Dermis microvascular lymphatic vessel endothelial cell (primary cell): ENCODE measurements at regions not wholly inside any gene's neighbourhood (a gene's known extent, or its start where the extent isn't known, plus 50 kb on each side); places are given as distances from the start of the nearest gene placed in this dataset.

Experiments used
- DNase-seq, 2 donors: peaks; one replicate each; pipeline versions ENCODE4 v3.0.0 to v3.0.0-alpha.2; 2010; ENCODE audit warnings: low read depth in 2 of 2

DNA sequence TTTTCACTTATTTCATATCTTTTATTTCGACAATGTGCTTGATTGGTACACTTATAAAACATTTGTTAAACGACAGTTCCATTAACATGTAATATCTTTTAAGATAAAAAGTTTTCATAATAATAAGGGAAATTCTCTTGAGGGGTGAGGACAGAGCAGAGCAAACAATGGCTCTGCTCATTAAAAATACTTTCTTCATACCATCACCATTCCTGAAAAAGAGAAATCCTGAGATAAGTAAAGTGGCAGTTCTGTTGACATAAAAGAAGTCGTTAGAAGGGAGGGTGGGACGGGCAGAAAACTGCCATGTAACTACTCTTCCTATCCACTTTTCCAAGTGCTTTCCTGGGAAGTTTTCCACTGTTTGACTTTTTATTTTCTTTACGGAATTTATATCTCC lies 193.6 kb upstream of the CEP162 start:
- DNase-seq = no peak

DNA sequence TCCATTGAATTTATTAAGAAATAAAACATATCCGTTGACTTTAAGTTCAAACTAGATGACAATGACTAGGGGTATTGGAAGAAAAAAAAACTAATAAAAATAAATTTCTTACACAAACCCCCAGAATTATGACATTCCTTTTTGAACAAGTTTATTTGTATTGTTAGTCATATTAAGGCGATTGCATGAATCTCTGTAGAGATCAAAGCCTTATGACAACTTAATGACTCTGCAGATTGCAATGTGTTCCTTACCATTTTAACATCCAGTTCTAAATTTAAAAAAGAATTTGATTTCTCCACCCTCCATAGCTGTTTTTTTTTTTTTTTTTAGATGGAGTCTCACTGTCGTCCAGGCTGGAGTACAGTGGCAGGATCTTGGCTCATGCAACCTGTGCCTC lies 189.8 kb upstream of the CEP162 start:
- DNase-seq = no peak

DNA sequence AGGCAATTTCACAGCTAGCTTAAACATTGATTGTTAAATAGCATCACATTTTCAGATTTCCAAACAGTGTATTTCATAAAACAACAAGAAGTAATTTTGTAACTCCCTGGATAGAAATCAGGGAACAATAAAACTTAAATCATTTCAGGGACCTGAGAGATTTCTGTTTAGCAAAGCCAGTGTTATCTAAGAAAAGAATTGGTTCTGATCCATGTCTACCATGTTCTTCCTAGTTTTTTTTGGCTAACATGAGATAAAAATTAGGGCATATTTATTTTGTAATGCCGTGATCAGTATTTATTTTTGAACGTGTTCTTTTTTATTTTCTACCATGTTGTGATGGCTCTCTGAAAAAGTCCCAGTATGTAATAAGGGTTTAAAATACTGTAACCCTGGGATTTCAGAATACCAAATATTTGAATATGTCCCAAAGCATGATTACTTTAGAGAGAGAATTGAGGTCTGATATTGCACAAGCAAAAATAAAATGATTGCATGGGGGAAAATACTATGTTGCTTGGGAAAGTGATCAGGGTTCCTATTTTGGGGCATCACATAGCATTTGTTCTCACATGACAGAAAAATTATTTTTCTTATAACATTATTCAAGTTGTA lies 188.7 kb upstream of the CEP162 start:
- no peak for DNase-seq

DNA sequence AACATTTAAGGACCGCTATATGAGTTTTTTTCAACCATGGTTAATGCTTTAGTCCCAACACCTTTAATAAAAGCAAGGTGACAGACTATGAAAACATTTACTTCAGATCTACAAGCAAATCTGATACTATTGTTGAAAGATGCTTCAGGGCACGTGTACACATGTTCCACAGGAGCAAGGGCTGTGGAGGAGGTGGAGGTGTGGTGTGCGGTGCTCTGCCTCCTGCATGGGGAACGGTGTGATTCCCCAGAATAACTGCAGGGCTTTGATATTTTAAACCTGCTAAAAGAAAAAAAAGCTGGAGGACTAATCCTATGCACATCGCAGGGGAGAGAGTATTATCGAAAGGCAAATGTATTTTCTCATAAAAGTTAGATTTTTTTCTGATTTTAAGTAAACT lies 188.1 kb upstream of the CEP162 start:
- DNase-seq = no peak

DNA sequence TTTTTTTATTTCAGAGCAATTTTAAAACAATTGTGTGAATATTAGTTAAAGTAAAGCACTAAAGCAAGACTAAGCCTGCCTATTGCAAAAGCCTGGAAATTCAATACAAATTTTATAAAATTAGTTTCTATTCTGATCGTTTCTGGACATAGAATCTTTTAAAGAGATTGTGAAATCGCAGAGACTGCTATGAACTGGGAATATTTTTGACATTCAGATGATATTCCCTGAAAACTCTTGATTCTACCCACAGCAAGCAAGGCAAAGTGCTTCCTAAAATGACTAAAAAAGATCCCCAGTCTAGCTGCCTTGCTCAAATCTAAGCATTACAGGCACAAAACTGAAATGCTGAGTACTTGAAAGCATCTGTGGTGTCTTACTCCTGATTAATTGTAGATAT lies 187.6 kb upstream of the CEP162 start:
- DNase-seq = no peak

DNA sequence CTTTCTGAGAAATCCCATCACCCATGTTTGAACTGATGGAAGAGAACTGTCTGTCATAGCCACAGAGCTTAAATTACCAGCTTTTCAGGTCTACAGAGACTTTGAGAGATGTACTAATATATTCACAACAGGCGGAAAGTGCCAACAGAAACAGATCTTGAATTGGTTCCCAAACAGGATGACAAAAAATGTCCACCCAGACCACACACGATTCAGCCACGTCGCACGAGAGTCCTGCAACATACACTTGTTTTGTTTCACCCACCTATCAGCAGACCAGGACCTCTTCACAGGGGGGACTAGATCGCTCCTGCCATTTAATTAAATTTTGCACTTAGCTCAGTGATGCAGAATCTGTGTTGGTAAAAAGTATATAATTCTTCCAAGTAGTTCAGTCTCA lies 187.1 kb upstream of the CEP162 start:
- no peak for DNase-seq

DNA sequence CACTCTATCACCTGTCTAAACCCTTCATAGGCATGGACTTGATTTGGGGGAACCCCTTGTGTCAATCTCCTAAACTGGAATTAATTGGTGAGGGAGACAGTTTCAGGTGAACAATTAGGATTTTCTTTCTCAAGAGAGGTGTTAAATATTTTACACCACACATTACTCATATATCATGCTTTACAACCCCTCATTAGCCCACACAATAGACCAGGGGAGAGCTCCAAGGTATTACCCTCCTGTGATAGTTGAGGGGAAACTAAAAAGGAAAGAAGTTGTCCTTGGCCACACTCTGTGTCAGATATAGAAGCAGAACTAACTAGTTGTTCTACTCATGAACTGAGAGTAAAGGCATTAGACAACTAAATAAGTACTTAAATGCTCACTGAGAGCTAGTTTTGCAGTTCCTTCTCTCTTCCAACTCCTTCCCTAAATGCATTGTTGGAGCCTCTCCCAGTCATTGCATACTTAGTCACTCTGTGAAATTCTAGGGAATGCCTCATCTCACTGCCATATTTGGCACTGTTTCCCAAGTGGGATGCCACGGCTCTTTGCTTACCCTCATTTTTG lies 183.7 kb upstream of the CEP162 start:
- no peak for DNase-seq

DNA sequence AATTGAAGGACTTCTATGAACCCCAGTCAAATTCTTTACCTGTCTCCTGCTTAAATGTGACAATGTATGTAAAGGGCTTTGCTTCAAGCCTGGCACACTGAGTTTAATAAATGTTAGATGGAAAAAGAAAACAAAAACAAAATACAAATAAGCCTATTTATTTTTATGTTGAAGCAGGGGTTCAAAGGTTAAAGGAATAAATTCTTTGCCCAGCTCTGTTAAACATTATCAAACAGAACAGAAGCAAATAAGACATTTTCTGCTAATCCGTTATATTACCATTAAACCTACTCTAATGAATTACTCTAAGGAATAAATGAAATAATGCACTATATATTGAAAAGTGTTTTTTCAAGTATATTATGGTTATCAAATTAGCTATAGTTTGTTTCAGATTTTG lies 182.5 kb upstream of the CEP162 start:
- no peak for DNase-seq

DNA sequence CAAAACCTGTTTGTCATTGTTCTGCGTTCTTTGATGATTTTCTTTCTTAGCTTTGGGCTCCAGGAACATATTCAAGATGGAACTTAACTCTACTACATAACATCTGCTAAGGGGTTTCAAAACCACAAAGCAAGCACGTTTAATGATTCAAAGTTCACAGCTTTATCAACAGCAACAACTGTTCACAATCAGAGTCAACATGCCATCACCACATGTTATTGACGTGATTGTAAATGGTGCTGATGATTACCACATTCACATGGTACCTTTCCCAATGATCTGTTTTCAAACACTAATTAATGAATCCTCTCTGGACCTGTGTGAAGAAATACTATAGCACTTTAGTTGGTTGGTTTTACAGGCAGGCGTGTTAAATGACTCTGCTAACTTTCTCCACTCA lies 180.6 kb upstream of the CEP162 start:
- no peak for DNase-seq

DNA sequence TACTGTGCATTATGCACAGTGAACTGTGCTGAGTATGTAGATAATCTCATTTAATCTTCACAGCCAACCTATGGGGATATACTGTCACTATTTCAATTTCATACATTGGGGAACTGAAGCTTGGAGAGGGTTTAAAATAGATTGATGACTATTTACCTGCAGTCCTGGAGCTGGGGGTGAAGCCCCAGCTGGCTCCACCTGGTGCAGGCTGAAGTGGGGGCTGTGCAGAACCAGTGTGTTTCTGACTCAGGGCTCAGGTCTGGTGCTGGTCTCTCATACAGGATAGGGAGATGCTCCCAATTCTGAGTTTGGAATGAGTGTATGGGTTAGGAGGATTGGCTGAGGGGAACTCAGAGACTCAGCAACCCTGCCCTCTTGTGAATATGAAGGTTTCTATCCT lies 176.1 kb upstream of the CEP162 start:
- no peak for DNase-seq

DNA sequence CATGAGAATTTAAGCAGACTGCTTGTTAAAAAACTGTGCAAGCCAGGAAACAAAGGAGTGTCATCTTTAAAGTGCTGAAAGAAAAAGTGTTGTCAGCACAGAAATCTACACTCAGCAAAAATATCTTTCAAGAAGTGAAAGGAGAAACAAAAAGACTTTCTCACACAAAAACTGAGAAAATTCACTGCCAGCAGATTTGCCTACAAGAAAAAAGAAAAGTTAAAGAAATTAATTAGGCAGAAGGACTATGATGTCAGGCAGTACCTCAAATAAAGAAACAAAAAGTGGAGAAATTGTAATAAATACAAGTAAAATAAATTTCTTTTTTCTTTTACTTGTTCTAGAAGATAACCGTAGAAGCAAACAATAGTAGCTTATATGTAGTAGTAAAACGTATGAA lies 171.6 kb upstream of the CEP162 start:
- no peak for DNase-seq

DNA sequence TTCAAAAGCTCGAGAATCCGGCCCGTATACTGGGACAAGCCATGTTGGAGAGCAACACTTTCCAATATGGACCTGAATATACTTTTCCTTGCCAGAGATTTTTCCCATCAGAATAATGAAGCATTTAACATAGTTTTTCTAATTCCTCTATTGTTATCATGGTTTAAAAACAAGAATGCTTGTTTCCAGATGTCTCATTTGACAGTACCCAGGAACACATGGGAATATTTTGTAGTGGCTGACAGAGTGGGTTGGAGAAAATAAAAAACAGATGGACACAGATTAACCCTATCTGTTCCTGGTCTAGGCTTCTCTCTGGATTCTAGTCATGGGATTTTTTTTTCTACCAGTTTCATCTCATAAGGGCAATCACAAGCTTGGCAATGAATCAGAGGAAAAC lies 164.8 kb upstream of the CEP162 start:
- DNase-seq = no peak

DNA sequence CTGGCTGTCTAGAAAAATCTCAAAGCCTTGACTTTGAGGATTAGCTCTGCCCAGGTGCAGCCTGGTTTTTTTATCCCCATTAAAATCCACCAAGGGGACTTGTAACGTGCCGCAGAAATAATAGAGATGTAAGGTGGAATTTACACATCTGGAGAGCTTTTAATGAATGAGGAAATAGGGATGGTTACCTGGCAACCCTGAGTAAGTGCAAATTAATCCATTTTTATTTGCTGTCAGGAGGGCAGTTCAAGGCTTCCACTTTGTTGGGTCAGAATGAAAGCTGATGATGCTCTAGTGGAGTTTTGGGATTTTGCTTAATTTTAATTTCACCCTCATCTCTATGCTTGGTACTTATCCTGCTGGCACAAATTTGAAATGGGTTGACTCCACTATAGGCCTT lies 163.4 kb upstream of the CEP162 start:
- DNase-seq = no peak

DNA sequence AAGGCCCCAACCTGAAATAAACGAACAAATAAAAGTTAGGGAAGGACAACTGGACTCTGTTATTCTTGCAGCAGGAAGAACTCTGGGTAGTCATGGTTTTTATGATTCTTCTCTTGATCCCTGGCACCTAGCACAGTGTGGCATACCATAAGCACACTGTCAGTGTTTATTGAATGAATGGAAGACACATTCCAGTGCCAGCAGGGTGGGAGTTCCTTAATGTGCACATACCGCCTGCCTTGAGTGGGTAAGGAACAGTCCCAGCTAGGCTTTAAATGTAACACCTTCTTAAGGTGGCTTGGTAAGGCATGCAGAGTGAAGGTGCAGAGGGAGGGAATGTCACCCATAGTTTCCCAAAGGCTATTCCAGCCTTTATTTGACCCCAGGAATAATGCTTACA lies 162.9 kb upstream of the CEP162 start:
- DNase-seq = no peak

DNA sequence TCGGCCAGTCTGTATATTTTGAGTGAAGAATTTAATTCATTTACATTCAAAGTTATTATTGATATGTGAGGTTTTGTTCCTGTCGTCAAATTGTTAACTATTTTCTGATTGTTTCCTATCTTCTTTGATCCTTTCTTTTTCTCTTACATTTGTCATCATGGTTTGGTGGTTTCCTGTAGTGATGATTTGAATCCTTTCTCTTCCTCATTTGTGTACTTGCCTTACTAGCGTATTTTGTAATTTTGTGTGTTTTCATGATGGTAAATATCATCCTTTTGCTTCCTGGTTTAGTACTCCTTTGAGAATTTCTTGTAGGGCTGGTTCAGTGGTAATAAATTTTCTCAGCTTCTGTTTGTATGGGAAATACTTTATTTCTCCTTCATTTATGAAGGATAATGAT lies 151.7 kb upstream of the CEP162 start:
- no peak for DNase-seq

DNA sequence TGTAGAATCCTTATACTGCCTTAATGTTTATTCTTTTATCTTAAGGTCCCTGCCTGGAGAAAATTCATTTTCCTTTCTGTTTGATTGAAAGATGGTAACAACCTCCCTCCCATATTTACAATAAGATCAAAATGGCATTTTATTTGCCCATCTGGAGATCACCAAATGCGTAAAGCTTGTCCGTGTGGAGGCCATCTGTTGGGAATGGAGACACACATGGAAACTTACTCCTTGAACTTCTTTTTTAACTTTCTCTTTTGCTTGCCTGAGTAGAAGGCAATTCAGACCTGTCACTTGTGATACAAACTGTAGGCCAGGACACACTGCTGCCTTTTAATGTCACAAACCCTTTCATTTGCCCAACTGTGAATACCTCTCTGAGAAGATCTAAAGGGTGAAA lies 144.8 kb upstream of the CEP162 start:
- no peak for DNase-seq

DNA sequence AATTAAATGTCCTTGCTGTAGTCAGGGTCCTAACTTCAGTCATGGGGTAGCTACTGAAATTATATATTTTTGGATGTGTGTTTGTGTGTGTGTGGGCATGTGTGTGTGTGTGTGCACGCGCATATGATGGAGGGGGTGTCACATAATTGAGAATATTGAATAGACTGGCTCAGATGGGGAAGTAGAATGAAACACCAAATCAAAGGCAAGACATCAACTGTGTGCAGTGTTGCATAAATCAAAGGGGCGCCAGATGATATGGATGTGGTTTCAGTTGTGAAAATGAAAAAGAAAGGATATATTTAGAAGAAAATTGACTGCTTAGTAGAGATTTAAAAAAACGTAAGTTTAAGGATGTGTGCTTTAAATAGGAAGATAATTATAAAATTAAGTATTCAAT lies 144.2 kb upstream of the CEP162 start:
- no peak for DNase-seq

DNA sequence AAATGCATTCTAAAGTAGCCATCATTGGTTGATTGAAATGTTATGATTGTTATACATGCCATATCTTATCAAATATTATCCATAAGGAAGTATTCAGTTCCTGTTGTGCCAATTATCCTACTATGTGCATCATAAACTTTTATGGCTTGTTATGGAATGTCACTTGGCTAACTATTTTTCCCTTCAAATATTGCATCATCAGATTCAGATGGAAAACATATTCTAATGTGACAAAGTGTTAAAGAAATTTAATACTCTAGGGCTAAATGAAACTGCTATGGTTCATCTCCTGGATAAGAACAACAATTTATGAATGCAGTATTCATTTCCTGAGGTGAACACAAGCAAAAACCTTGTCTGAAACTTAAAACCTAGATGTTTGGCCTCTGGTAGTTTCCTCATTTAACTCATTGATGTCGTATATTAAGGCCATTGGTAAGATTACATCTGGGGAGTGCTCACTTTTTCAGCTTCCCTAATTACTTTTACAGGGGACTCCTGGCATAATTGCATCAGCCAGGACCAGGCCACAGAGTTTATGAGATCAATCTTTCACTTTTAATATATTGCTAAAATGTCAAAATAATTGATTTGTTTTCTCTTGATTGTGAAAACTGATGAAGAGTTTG lies 134.9 kb upstream of the CEP162 start:
- DNase-seq = no peak

DNA sequence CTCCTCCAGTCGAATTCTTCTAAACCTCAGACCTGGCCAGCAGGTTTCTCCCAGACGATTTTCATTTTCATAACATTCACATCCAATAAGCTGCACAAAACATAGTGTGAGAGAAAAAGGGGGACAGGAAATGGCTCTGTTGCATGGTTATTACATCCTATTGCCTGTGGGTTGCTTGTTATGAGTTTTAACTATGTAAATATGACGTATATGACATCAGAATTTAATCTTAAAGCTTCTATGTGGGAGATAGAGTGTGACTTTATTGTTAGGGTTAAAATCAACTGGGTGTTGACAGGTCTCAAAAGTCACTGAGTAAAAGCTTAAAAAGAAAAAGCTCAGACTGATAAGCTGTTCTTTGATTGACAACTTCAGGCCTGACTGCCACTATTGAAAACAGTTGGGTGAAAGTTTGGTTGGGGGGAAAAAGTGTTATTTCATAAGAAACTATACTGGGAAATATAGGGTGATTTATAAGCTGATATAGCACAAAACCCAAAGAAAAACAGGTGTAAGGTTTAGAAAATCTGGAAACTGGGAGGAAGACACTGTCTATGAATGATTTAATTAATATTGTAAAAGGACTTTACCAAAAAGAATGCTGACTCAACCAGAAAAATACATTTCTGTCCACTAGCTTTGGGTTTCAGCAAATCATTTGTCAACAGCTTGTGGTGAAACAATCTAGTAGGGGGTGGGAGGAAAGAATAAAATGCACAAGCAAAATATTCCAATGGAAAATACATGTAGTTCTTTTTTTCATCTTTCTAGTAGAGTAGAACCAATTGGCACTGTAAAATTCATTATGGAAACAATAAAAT lies 134.1 kb upstream of the CEP162 start:
- no peak for DNase-seq

DNA sequence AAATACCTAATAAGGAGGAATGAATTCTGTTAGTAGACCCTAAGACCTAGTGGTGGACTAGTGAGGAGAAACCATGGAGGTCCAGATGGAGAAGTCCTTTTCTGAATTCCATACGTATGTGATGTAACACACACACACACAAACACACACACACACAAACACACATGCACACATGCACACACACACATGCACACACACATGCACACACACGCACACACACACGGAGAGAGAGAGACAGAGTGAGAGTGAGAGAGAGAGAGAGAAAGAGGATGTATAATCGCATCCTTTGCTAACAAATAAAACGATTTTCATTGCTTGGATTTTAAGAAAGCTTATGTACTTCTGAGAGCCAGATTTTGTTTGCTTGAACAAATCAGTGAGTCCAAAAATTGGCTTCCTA lies 132.6 kb upstream of the CEP162 start:
- DNase-seq = no peak

DNA sequence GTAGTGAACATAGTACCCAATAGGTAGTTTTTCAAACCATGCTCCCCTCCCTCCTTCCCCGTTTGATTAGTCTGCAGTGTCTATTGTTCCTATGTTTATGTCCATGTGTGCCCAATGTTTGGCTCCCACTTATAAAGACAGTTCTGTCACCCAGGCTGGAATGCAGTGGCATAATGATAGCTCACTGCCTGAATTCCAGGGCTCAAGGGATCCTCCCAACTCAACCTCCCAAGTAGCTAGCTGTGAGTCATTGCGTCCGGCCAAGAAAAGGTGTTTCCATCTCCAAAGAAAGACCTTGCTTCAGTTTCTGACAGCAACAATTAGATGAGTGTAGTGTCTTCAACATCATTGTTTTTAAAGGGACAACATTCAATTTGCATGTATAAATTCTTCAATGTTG lies 131.1 kb upstream of the CEP162 start:
- DNase-seq = no peak

DNA sequence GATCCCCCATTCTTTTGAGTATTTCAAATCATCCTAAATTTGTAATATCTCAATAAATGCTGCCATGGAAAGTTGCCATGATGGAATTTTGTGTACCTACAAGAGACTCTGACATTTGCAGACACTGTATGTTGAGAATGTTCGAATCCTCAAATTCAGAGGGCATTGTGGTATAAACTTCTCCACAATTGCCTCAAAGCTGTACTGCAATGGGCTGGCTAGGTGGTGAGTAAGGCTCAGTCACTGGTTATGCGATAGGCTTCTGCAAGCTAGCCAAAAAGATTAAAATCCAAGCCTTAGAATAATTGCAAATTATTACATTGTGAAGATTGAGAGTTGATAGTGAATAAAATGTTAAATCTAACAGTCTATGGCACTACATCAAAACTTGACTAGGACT lies 130.2 kb upstream of the CEP162 start:
- DNase-seq = no peak

DNA sequence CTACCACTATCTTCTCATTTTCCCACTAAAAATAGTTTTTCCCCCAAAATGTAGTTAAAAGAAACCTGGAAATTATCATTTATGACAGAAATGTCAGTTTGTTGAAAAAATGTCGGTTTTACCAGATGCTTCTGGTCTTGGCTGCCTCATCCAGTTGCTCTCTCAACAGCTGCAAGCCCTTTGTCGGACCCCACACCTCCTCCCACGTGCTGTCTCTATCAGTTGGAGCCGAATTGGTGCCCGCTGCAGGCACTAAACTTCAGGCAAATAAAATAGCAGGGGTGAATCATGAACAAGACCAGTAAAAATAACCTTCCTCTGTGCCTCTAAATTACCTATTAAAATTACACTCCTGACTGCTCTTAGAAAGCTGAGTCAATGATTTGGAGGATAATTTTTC lies 129.5 kb upstream of the CEP162 start:
- no peak for DNase-seq
